IPS-18a (cell line): ENCODE measurements at regions not wholly inside any gene's neighbourhood (a gene's known extent, or its start where the extent isn't known, plus 50 kb on each side); places are given as distances from the start of the nearest gene placed in this dataset.
"Not testable (repeated sequence)": the region's sequence is repeated elsewhere in the genome, so short reads cannot be mapped to it uniquely, and the experiment has no call there.

ENCODE experiments used
- H3K27ac ChIP-seq: one replicate; pipeline ENCODE4 v1.5.1; 2013; ENCODE audit warnings: low read length
- H3K27me3 ChIP-seq: one replicate; pipeline ENCODE4 v1.6.1; 2013; ENCODE audit warnings: mild to moderate bottlenecking, low read length; ENCODE audit not compliant: control insufficient read depth, insufficient read depth
- H3K36me3 ChIP-seq: one replicate; pipeline ENCODE4 v1.6.1; 2013; ENCODE audit warnings: low read depth, low read length; ENCODE audit not compliant: control insufficient read depth
- H3K4me1 ChIP-seq: one replicate; pipeline ENCODE4 v1.6.1; 2013; ENCODE audit warnings: low read depth, low read length; ENCODE audit not compliant: control insufficient read depth
- H3K4me3 ChIP-seq: one replicate; pipeline ENCODE4 v1.5.1; 2013; ENCODE audit warnings: low read length
- H3K9ac ChIP-seq: one replicate; pipeline ENCODE4 v1.6.1; 2013; ENCODE audit warnings: mild to moderate bottlenecking, low read length, moderate library complexity
- H3K9me3 ChIP-seq: one replicate; pipeline ENCODE4 v1.6.1; 2013; ENCODE audit warnings: low read depth, low read length; ENCODE audit not compliant: control insufficient read depth

DNA sequence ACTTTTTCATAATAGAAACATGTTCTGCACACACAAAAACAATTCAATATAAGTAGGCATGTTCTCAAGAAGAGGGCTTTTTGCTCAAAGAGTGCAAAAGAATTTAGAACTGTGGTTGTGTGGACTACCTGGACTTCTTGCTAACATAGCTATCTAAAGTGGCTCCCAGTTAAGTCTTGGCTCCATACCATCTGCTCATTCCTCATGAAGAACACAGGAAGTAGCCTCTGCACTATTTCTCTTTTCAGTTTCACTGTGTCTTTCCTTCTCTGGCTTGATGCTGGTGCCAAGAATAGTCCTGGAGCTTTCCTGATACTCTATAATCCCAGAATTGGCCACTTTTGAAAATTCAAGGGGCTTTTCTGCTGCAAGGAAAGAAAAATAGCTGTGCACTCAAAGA lies 127.4 kb downstream of the CCER1 start:
- Histone ChIP-seq H3K27ac (no peak overlapping the region), H3K4me3 (no peak overlapping the region)

DNA sequence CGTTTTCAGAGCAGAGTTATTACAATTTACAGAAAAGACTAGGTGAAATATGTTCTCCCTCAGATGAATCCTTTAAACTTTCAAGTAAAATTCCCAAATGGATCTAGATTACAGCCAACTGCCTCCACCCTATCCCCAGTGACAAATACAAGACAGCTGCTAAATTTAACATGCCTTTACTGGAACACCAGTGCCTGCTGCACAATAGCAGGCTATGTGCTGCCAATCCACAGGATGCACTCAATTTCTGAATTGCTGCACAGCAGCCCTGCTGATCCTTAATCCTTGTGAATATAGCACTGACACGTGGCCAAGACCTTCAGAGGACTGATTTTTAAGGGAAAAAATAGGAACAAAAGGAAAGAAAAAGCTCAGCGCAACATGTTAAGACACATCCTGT lies 128.9 kb downstream of the CCER1 start:
- H3K9me3 ChIP-seq = no peaks in the 10 kb centered on the region
- no peak overlapping the region for H3K27ac ChIP-seq
- no peaks in the 10 kb centered on the region for H3K27me3 ChIP-seq
- H3K36me3 ChIP-seq = no peaks in the 10 kb centered on the region
- H3K9ac ChIP-seq = no peak overlapping the region
- H3K4me1 ChIP-seq = no peaks in the 10 kb centered on the region
- no peak overlapping the region for H3K4me3 ChIP-seq

More for the DNA sequence above, 127.4 kb downstream of the CCER1 start:
- Histone ChIP-seq H3K4me1 (no peaks in the 10 kb centered on the region), H3K27me3 (no peaks in the 10 kb centered on the region), H3K9me3 (no peaks in the 10 kb centered on the region), H3K36me3 (no peaks in the 10 kb centered on the region), H3K9ac (no peak overlapping the region)

DNA sequence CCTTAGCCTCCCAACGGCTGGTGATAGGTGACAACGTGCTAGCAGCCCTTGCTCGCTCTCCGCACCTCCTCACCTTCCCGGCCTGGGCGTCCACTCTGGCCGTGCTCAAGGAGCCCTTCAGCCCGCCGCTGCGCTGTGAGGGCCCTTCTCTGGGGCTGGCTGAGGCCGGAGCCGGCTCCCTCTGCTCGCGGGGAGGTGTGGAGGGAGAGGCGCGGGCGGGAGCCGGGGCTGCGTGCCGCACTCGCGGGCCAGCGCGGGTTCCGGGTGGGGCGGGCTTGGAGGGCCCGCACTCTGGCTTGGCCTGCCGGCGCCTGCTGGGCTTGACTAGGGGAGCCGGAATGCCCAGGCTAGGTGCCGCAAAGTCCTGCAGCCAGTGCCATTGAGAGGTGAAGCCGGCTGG lies 131.1 kb downstream of the CCER1 start:
- no peaks in the 10 kb centered on the region for H3K36me3 ChIP-seq
- H3K27ac ChIP-seq = no peak overlapping the region
- H3K9me3 ChIP-seq = no peaks in the 10 kb centered on the region
- no peaks in the 10 kb centered on the region for H3K4me1 ChIP-seq
- H3K9ac ChIP-seq = no peak overlapping the region
- H3K27me3 ChIP-seq = no peaks in the 10 kb centered on the region
- no peak overlapping the region for H3K4me3 ChIP-seq

DNA sequence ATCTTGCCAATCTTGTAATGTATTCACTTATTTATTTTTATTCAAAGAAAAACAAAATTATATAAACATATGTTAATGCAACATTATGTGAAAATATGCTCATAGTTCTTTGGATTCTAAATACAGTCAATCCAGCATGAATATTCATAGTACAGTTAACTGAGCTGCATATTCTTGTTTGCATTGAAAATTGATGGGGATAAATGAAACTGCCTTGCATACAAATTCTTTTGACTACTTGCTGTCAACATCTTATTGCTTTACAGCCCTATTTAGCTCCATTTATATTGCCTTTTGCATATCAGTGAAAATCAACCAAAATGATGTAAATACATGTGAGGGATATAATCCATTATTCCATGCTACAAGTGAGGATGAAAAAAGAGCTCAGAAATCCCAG lies 135.3 kb downstream of the CCER1 start:
- H3K4me3 ChIP-seq = no peak overlapping the region
- no peak overlapping the region for H3K27ac ChIP-seq
- no peaks in the 10 kb centered on the region for H3K36me3 ChIP-seq
- no peaks in the 10 kb centered on the region for H3K9me3 ChIP-seq
- no peaks in the 10 kb centered on the region for H3K4me1 ChIP-seq
- H3K9ac ChIP-seq = no peak overlapping the region
- no peaks in the 10 kb centered on the region for H3K27me3 ChIP-seq

DNA sequence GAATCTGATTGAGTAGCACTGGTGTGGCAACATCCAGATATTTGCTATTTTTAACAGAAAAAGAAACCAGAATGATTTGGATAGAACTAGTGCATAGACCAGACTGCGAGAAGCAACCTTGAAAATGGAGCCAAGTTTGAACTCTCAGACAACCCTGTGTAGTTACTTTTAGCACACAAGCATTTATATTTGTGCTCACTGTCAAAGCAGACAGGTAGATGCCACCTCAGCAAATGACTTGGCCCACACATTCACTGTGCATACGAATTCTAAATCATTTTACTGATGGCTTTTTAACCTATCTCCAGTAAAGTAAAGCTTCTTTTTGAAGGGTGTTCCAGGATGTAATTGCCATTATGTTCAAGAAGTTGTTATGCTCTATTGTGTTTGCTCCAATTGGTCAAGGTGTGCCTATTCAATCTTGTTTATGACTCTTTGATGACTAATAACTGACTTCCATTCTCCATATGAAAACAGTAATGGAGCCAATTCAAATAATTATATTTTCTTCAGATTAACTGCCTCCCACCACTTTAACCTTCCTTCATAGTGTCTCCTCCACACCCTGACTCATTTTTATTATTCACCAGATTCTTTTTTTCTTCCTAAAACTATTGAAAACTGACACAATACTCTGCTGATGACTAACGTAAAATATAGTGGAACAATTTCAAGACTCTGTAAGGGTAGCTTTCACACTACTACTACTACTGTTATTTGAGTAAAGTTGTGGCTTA lies 138.5 kb downstream of the CCER1 start:
- Histone ChIP-seq H3K9ac (no peak overlapping the region), H3K4me1 (no peaks in the 10 kb centered on the region), H3K27ac (no peak overlapping the region), H3K36me3 (no peaks in the 10 kb centered on the region), H3K4me3 (no peak overlapping the region), H3K9me3 (no peaks in the 10 kb centered on the region), H3K27me3 (no peaks in the 10 kb centered on the region)

DNA sequence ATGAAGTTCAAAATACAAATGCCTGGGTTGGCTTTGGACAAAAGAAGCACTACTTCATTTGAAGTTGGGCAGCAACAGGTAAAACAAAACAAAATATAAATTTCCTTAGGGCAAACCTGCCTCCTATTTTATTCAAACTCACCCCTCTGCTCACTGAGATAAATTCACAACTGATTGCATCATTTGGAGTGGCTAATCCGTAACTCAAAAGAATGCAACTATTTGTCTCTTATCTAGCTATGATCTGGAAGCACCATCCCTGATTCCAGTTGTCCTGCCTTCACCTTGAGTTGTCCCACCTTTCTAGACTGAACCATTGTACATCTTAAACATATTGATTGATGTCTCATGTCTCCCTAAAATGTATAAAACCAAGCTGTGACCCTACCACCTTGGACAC lies 145.0 kb downstream of the CCER1 start:
- Histone ChIP-seq H3K27ac (no peak overlapping the region), H3K9ac (no peak overlapping the region), H3K4me3 (no peak overlapping the region), H3K9me3 (no peaks in the 10 kb centered on the region), H3K36me3 (no peaks in the 10 kb centered on the region), H3K27me3 (no peaks in the 10 kb centered on the region), H3K4me1 (no peaks in the 10 kb centered on the region)

DNA sequence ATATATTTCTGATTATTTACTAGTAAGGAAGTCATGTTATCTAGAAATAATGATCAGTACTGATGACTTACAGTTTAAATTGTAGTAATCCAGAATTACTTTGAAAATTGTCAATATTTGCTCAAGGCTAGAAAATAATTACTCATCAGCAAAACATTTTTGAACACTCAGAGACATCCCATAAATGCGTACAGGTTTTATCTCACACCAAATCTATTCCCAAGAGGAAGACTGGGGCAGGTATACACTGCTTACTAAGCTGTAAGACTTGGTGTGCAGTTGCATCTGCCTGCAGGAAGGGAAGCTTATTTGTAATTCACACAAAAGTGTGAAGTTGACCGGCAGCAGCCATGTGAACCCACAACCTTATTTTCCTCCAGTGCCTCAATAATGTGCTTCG lies 146.4 kb downstream of the CCER1 start:
- H3K27me3 ChIP-seq = no peaks in the 10 kb centered on the region
- no peak overlapping the region for H3K9ac ChIP-seq
- no peaks in the 10 kb centered on the region for H3K9me3 ChIP-seq
- no peaks in the 10 kb centered on the region for H3K36me3 ChIP-seq
- H3K4me3 ChIP-seq = no peak overlapping the region
- H3K4me1 ChIP-seq = no peaks in the 10 kb centered on the region
- H3K27ac ChIP-seq = no peak overlapping the region

DNA sequence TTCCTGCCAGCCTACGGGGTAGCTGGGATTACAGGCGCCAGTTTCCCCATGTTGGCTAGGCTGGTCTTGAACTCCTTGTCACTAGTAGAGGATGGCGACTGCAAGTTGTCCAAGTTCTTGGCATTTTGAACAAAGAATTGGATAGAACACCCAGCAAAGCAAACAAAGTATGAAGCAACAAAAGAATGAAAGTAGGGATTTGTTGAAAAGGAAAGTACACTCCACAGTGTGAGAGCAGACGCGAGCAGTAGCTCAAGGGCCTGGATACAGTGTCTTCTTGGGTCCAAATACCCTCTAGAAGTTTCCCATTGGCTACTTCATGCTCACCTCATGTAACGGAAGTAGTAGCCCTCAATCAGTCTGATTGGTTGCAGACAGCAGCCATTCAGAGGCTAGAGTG lies 152.2 kb downstream of the CCER1 start:
- Histone ChIP-seq H3K27me3 (no peaks in the 10 kb centered on the region), H3K27ac (no peak overlapping the region), H3K9me3 (no peaks in the 10 kb centered on the region), H3K9ac (no peak overlapping the region), H3K4me3 (no peak overlapping the region), H3K4me1 (no peaks in the 10 kb centered on the region), H3K36me3 (no peaks in the 10 kb centered on the region)

DNA sequence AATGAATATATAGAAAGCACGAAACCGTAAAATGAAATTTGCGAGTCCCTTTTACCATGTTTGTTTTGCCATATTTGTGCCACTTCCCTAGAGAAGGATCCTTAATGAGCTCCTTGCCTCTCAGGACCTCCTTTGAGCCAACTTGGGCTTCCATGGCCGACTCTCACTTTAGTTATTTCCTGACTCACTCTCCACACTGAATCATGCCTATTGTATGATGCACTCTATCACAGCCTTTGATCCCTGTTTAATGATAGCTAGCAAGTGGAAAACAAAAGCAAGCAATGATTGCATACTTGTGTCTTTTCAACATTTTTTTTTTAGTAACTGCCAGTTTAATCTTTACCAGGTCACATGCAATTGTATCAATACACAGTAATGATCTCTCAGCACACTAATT lies 153.2 kb downstream of the CCER1 start:
- H3K4me1 ChIP-seq = no peaks in the 10 kb centered on the region
- no peaks in the 10 kb centered on the region for H3K27me3 ChIP-seq
- no peaks in the 10 kb centered on the region for H3K9me3 ChIP-seq
- no peak overlapping the region for H3K9ac ChIP-seq
- no peak overlapping the region for H3K4me3 ChIP-seq
- no peak overlapping the region for H3K27ac ChIP-seq
- H3K36me3 ChIP-seq = no peaks in the 10 kb centered on the region

DNA sequence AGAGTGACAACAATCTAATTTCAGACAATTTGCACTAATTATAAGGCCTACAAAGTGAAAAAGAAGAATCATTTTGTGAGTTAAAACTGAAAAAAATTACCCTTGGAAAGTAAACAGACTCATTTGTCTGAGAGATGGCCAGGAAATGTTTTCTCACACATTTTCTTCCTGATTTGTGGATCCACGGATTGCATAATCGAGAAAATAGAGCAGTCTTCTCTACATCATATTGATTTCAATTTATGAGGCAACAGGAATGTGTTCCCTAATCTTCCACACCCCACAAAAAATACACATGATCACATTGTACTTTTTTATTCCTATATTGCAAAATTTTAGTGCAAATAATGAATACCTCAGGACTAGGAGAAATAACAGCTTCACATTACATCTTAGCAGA lies 160.8 kb downstream of the CCER1 start:
- Histone ChIP-seq H3K27ac (no peak overlapping the region), H3K36me3 (no peaks in the 10 kb centered on the region), H3K9me3 (no peaks in the 10 kb centered on the region), H3K4me1 (no peaks in the 10 kb centered on the region), H3K4me3 (no peak overlapping the region), H3K9ac (no peak overlapping the region), H3K27me3 (no peaks in the 10 kb centered on the region)

DNA sequence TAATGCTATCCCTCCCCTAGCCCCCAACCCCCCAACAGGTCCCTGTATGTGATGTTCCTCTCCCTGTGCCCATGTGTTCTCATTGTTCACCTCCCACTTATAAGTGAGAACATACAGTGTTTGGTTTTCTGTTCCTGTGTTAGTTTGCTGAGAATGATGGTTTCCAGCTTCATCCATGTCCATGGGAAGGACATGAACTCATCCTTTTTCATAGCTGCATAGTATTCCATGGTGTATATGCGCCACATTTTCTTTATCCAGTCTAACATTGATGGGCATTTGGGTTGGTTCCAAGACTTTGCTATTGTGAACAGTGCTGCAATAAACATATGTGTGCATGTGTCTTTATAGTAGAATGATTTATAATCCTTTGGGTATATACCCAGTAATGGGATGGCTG lies 162.3 kb downstream of the CCER1 start:
- H3K27ac ChIP-seq, H3K9me3 ChIP-seq, H3K4me1 ChIP-seq, H3K36me3 ChIP-seq, H3K4me3 ChIP-seq, H3K27me3 ChIP-seq, H3K9ac ChIP-seq: not testable (repeated sequence)

DNA sequence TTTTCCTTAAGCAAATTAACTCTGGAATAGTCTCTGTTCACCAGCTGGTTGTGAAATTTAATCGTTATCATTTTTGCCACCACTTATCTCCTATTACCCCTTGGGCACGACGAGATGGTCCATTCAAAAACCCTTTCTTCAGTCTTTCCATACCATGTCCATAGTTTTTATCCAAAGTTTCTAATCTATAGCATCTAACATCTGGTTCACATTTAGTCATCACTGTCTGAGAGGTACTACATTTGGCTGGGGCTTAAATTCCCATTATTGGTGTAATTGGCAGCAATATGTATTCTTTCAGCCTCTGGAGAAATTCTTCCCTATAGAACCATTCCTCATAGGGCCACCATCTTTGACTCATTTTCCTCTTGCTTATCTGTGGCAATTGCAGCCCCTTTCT lies 163.5 kb downstream of the CCER1 start:
- Histone ChIP-seq H3K4me3 (no peak overlapping the region), H3K4me1 (no peaks in the 10 kb centered on the region), H3K9ac (no peak overlapping the region), H3K36me3 (no peaks in the 10 kb centered on the region), H3K27ac (no peak overlapping the region), H3K27me3 (no peaks in the 10 kb centered on the region), H3K9me3 (no peaks in the 10 kb centered on the region)
